Inflammatory macrophage treated with lipopolysaccharide for 1 hour (primary cell): ENCODE measurements at regions not wholly inside any gene's neighbourhood (a gene's known extent, or its start where the extent isn't known, plus 50 kb on each side); places are given as distances from the start of the nearest gene placed in this dataset.
A peak's percentile ranks its signal among the peaks of the same experiment; 100 is the strongest.
"Not testable (repeated sequence)": the region's sequence is repeated elsewhere in the genome, so short reads cannot be mapped to it uniquely, and the experiment has no call there.

Source experiments
- DNase-seq, 2 donors: peaks; one replicate each; pipeline ENCODE4 v3.0.0-alpha.2; 2020 to 2022

DNA sequence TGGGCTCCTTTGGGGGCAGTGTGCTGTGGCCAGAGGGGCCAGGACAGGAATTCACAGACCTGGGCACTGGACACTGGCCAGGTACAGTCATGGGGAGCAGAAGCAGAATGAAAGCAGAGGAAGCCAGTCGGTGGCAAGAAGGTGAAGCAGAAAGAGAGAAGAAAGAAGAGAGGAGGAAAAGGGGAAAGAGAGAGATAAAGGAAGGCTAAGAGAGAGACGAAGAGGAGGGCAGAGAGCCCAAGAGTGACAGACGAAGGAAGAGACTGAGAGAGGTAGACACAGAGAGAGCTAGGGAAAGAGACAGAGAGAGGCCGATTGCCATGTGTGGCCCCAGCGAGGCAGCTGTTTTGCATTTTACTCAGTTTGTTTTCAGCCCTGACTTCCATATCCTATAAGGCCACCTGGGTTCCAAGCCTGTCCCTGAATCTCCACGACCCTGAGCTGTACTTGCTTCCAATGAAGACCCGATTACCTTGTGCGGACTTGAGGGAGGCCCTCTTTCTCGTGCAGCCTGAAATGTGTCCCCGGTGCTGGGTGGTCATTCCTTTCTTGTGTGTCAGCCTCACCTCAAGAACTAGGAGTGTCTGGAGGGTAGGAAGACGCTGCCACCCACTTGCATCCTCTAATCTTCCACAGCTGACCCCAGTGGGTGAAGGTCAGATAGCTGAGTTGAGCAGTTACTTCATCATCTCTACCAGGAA is 73.9 kb downstream of the LSM3 start:
- no peak for DNase-seq

DNA sequence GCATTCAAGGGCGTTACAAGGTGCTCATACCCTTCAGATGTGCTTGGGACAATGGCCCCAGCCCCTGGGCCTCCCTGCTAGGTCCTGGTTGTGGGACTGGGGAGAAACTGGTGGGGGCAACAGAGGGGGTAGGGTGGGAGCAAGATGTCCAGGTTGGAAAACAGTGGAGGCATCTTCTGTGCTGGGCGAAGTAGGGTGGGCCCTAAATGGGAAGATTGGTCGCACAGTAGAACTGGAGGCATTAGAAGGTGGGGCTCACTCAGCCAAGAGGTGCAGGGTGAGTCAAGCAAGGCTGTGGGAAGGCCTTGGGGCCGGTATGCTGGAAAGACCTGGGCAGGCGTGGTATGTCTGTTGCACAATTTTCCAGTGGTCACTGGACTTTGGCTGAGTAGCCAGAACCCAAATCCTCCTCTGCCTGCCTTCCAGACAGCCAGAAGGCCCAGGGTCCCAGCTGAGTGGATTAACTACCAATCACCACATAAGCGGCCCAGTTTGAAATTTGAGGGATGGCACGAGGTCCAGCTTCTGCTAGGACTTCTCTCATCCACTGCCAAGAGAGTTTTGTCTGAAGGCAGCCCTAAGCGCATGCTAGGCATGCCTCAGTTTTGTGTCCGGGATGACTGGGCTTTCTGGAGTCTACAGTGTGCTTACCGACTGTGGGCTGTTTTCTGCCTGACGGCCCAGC is 74.5 kb downstream of the LSM3 start:
- DNase-seq, result no peak

DNA sequence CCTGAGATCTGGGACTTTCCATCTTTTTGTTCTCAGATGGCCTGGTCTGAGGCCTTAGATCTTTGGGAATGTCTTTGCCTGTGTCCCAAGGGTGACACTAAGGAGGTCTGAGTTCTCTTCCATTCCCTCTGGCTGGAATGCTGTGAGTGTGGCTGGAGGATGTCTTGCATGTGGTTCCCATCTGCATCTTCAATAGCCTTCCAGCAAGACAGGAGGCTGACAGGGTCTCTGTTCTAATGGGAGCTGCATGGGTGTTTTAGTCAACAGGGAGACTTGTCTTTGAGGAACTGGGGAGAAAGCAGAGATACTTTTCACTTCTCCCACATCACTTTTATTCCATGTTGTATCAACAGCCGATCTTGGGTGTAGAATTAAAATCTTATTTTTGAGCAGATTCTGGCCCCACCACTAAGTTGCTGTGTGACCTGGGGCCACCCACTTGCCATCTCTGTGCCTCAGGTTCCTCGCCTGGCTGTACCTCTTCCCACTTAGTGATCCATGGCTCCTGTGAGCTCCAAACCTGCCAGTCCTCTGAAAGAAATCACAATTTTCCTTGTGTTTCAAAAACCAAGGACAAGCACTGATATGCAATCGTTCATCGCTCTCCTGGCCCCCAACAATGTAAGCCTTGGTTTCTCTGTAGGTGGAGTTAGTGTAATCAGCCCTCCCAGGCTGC is 75.2 kb downstream of the LSM3 start:
- DNase-seq, result no peak

DNA sequence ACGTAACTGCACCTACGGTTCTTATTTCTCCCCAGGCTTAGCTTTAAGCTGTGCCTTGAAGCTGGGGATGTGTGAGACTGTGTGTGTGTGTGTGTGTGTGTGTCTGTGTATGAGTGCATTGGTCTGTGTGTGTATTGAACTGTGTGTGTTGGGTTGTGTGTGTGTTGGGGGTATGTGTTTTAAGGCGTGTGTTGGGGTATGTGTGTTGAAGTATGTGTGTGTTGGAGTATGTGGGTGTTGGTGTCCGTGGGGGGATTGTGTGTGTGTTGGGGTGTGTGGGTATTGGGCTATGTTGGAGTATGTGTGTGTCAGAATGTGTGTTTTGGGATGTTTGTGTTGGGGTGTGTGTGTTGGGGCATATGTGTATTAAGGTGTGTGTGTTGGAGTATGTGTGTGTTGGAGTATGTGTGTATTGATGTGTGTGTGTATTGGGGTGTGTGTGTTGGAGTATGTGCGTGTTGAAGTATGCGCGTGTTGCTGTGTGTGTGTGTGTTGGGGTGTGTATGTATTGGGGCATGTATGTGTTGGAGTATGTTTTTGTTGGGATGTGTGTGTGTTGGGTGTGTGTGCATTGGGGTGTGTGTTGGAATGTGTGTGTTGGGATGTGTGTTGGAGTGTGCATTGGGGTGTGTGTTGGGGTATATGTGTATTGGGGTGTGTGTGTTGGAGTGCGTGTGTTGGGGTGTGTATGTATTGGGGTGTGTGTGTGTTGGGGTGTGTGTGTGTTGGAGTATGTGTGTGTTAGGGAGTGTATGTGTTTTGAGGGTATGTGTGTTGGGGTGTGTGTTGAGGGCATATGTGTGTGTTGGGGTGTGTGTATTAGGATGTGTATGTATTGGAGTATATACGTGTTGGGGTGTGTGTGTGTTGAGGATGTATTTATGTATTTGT is 76.4 kb downstream of the LSM3 start:
- no peak for DNase-seq

DNA sequence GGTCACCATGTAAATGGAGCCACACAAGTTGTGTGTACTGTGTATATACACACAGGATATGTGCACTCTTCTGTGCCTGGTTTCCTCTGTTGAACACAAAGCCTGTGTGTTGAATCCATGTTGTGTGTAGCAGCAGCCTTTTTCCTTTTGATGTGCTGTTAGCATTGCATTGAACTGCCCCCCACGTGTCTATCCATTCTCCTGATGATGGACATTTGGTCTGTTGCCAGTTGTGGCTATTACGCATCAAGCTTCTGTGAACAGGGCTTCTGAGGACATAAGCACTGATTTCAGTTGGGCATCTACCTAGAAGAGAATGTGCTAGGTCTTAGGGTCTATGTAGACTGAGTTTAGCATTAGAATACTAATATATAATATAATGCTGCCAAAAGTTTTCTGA is 77.4 kb downstream of the LSM3 start:
- DNase-seq, result no peak

DNA sequence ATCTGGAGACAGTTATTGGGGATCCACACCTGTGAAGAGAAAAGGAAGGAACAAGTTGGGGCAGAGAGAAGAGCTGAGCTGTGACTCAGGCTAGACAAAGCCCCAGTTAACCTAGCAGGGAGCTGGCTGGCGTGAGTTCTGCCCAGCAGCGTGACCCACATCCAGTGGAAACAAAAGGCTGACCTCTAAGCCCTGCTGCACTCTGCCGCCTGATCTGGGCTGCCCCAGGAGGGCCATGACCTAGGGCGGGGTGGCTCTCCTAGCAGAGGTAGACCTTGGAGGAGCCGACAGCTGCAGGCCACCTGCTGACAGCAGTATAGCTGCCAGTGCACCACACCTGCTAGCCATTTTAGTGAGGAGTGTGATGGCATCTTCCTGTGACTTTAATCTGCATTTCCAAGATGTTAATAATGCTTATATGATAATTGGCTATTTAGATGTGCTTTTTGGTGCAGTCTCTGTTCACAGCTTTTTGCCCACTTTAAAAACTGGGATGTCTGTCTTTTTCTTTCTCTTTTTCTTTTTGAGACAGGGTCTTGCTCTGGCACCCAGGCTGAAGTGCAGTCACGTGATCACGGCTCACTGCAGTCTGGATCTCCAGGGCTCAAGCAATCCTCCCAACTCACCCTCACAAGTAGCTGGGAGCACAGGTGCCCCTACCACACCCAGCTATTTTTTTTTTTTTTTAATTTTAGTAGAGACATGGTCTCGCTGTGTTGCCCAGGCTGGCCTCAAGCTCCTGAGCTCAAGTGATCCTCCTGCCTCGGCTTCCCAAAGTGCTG is 78.1 kb downstream of the LSM3 start:
- DNase-seq, result no peak

DNA sequence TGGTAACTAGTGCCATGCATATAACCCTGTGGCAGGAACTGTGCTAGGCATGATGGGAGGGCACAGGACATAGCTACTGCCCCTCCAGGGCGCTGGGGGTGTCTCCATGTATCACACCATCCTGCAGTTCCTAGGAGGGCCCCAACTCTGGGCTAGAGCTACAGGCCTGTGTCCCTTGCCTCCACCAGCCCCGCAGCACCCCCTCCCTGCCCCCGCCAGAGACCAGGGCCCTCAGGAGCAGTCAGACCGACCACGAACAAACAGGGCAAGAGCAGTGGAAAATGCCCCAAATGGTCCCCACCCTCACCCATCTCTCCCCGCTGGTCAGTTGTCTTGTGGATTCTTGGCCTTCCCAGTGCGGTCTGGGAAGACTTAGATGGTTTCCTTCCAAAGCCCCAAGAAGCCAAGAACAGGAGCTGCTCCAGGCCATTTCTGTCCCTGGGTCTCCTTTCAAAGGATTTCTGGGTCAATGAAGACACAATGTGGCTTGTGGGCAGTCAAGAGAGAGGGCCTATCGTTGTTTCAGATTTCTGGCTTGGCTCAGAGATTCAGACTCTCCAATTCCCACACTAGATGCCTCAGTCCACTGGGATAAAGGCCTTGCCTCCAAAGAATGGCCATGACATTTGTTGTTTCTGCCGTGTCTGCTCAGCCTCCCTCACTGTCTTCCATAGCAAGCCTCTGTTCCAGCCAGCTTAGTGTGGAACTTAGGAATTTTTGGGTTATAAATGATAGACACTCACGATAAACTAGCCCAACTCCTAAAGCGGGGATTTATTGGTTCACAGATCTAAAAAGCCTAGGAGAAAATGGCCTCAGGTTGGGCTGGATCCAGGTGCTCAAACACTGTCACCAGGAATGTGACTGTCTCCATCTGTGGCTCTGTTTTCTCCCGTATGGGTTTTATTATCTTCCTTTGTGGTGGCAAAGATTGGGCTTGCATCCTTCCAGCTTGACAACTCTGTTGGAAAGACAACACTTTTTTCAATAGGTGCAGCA is 80.6 kb downstream of the LSM3 start:
- no peak for DNase-seq

DNA sequence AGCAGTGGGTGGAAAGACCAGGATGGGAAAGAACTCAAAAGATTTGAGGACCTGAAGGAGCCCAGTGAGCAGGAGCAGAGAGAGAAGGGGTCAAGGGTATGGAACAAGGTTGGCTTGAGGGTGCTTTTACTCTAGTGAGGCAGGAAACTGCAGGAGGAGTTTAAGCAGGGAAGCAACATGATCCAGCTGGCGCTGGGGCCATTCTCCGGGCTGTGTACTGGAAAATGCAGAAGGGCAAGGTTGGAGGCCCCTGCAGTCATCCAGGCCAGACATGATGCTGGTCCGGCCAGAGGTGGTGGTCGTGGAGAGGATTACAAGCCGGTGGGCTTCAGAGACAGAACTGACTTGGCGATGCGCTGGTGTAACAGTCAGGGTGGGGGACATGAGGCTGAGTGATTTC is 81.8 kb downstream of the LSM3 start:
- DNase-seq, result no peak

DNA sequence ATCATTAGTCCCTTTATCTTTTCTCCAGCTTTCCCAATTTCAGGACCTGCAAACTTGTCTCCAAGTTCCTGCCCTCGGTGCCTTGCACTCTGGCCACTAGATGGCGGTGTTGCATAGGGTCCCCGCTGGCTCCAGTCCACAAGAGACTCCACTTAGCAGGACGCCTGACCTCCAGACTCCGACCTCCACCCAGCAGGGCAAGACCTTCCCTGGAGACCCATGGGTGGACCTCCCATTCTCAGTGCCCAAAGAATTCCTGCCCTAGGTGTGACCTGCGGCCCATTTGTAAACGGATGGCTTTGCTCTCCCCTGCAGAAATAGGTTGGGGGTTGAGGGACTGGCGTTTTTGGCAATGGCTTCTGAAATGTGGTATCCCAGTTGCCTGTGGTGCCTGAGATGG is 82.6 kb downstream of the LSM3 start:
- peak; percentile 56 to 95 for DNase-seq

DNA sequence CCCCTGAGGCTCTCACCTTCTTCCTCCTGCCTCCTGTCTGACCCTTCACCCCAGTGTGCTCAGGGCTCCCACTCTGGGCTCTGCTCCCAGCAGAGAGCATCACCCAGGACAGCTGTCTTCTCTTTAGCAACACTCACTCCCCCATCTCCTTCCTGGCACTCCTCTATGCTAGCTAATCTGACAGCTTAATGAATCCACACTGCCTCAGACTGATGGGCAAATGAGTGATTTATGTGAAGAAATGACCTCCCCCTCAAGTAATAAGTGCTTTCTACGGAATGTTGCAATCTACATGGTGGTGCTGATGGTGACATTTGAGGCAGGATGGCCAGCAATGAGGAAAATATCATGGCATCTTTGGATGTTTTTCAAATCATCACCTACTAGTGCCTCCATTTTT is 83.6 kb downstream of the LSM3 start:
- no peak for DNase-seq

DNA sequence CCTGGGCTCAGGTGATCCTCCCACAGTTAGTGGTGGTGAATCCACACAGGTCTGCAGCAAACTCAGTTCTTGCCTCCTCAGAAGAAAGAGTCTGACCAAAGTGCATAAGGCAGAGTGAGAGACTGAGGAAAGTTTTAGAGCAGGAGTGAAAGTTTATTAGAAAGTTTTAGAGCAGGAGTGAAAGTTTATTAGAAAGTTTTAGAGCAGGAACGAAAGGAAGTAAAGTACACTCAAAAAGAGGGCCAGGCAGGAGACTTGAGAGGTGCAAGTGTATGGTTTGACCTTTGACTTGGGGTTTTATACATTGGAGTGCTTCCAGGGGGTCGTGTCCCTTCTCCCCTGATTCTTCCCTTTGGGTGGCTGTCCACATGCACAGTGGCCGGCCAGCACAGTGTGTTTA is 84.2 kb downstream of the LSM3 start:
- no peak for DNase-seq

DNA sequence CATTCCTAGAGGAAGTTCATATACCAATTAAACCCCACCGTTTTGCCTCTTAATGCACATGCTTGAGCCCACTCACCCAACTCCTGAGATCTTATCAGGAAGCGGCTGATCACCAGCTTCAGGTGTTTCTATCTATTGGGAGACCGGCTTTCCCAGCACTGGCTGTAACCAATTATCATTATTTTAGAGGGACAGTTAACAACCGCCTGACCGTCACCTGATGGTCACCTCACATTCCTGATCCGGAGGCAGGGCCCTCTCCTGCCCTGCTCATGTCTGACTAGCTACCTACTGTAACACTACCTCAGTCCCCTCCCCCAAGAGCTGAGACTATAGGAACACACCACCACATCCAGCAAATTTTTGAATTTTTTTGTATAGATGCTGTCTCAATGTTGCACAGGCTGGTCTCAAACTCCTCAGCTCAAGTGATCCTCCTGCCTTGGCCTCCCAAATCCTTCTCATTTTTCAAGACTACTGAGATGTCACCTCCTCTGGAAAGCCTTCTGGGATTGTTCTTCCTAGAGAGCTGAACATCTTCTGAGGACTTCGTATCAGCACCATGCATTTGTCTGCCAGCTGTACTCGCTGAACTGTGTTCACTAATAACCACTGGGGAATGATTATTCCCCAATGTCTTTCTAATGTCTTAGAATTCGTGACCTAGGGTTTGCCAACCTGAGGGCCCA is 84.8 kb downstream of the LSM3 start:
- DNase-seq, result no peak

DNA sequence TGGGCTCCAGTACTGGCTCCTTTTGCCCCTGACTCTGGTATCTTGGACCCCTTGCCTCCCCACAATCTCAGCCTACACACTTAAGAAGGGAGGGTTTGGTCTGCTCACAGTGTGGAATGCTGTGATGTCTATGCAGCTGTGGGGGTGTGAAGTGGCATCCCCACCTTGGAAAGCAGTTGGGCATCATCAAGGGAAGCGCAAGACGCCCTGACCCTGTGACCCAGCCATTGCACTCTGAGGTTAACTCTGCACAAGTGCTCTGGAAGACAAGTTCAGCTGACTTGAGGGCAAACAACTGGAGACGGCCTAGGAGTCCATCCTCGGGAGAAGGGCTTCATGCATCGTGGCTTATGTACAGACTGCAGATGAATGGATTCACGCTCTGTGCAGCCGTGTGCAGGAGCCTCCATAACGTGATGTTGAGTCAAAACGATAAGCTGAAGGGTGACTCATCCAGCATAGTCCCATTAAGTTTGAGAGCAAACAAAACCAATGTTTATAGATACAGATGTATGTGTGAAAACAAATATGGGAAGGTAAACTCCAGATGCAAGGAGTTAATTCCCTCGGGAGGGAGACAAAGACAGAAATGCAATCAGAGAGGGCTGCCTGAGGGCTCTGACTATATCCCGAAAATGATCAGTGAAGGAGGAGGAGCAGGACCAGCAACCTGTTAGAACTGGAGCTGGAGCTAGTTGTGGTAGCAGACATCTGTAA is 86.8 kb downstream of the LSM3 start:
- DNase-seq, result no peak

DNA sequence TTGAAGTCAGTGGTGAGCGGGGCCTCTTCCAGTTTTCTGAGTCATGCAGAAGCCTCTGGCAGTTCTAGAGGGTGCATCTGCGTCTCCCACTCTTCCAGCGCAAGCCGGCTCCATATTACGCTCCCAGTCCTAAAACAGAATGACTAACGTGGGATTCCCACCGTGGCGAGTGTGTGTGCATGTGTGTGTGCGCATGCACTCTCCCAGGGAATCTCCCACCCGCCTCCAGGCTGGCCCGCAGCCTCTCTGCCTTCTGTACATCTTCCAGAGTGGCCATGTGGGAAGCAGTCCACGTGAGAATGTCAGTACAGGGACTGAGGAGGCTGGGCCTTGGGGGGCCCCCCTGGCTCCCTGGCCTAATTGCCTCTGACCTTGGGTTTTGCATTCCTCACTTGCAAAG is 87.7 kb downstream of the LSM3 start:
- peak; percentile 13 to 52 for DNase-seq

DNA sequence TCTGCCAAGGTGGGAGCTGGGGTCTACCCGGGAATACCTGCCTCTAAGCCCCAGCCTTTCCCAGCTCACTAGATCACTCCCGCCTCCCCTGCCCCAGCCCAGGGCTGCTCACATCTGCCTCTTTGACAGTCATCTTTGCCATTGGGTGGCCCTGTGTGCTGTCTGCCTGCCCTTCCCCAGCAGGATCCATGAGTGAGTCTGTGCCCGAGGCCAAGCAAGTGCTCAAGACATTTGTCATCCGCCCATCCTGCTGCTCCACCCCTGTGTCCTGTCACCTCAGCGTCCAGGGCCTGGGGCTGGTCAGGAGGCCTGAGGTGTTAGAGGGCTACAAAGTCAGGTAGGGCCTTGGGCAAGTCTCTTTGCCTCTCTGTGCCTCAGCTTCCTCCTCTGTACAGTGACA is 89.4 kb downstream of the LSM3 start:
- DNase-seq, result no peak

DNA sequence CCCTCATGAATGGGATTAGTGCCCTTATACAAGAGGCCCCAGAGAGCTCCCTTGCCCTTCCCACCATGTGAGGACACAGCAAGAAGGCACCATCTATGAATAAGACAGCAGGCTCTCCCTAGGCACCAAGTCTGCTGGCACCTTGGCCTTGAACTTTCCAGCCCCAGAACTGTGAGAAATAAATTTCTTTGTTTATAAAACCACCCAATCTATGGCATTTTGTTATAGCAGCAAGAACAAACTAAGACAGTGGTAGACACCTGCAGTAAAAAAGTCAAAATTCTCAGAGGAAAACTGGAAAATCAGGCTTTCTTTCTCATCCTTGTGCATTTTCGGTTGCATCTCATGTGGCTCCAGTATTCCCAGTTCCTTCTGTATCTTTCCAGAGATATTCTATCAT is 90.3 kb downstream of the LSM3 start:
- DNase-seq, result no peak

DNA sequence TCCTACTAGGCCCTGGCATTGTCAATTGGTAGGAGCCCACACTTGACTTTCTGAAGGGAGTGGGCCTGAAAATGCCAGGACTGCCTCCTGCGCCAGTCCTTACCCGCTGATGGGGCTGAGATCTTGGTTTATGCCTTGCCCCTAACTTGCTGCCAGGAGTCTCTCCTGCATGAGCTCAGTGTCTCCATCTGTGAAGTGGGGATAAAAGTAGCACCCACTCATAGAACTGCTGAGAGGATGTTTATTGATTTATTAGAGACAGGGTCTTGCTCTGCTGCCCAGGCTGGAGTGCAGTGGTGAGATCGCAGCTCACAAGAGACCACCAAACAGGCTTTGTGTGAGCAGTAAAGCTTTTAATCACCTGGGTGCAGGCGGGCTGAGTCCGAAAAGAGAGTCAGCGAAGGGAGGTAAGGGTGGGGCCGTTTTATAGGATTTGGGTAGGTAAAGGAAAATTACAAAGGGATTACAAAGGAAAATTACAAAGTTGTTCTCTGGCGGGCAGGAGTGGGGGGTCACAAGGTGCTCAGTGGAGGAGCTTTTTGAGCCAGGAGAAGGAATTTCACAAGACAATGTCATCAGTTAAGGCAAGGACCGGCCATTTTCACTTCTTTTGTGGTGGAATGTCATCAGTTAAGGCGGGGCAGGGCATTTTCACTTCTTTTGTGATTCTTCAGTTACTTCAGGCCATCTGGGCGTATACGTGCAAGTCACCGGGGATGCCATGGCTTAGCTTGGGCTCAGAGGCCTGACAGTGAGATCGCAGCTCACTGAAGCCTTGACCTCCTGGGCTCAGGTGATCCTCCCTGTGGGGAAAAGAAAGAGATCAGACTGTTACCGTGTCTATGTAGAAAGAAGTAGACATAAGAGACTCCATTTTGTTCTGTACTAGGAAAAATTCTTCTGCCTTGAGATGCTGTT is 93.7 kb downstream of the LSM3 start:
- DNase-seq, result not testable (repeated sequence)

DNA sequence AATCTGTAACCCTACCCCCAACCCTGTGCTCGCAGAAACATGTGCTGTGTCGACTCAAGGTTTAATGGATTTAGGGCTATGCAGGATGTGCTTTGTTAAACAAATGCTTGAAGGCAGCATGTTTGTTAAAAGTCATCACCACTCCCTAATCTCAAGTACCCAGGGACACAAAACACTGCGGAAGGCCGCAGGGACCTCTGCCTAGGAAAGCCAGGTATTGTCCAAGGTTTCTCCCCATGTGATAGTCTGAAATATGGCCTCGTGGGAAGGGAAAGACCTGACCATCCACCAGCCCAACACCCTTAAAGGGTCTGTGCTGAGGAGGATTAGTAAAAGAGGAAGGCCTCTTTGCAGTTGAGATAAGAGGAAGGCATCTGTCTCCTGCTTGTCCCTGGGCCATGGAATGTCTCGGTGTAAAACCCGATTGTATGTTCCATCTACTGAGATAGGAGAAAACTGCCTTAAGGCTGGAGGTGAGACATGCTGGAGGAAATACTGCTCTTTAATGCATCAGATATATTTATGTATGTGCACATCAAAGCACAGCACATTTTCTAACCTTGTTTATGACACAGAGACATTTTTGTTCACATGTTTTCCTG is 94.4 kb downstream of the LSM3 start:
- not testable (repeated sequence) for DNase-seq
